NCI-H2029 (cell line): ENCODE measurements at regions not wholly inside any gene's neighbourhood (a gene's known extent, or its start where the extent isn't known, plus 50 kb on each side); places are given as distances from the start of the nearest gene placed in this dataset.
"Not testable (repeated sequence)": the region's sequence is repeated elsewhere in the genome, so short reads cannot be mapped to it uniquely, and the experiment has no call there.

Experiments
- DNase-seq: peaks from one replicate; lab custom pipeline; 2025; lab: John Stamatoyannopoulos, UW

DNA sequence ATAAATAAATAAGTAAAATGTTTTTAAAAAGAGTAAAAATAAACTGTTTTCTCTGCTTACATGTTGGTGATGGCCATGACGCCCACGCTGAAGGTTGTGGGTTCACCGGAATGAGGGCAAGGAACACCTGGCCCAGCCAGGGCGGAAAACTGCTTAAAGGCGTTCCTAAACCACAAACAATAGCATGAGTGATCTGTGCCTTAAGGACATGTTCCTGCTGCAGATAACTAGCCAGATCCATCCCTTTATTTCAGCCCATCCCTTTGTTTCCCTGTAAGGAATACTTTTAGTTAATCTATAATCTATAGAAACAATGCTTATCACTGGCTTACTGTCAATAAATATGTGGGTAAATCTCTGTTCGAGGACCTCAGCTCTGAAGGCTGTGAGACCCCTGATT is 63.3 kb upstream of the CEP78 start:
- DNase-seq, result not testable (repeated sequence)

DNA sequence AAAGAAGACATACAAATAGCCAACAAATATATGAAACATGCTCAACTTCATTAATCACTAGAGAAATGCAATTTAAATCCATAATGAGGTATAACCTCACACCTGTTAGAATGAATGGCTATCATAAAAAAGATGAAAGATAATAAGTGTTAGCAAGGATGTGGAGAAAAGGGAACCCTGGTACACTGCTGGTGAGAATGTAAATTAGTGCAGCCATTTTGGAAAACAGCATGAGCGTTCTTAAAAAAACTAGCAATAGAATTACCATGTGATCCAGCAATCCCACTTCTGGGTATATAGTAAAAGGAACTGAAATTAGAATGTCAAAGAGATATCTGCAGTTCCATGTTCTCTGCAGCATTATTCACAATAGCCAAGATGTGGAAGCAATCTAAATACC is 64.2 kb upstream of the CEP78 start:
- no peak for DNase-seq

DNA sequence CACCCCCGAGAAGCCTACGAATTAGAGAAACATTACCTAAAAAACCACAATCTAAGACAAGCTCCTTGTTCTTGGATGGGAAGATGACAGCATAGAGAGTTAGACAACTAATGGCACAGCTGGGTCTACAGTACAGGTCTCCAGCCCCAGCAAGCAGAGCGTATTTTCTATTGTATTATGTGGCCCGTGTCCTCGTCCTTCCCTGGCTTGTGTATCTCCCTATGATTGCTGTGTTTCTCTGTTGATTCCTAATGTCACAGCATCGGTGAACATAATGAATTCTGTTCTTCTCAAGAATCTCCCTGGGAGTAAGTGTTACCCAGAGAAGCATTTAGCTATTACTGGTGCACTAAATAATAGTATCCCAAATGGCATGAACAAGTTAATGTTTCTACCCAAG is 66.8 kb upstream of the CEP78 start:
- DNase-seq, result no peak

- peak; percentile 66 for DNase-seq
Measured at GRCh38 chr9:78167356-78167755, 68.5 kb upstream of the CEP78 start.

DNA sequence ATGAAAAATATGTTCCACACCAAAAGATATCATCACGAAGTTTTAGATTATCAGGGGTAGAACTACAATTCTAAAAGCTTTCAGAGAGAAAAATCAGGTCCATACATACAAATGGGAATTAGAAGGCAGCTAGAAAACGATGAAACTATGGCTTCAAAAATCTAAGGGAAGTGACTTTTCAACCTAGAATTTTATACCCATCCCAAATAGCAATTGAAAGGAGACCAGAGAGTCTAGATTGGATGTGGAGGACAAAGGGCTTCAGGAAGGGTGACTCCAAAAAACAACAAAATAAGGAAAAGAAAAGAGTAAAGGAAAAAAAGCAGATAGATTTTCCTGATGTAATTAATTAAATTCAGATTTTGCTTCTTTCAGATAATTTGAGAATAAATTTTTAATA is 72.0 kb upstream of the CEP78 start:
- no peak for DNase-seq

- no peak for DNase-seq
Measured at GRCh38 chr9:78158286-78158685, 77.6 kb upstream of the CEP78 start.

GRCh38 chr9:78150983-78151356 is 84.9 kb upstream of the CEP78 start:
- DNase-seq, result no peak

- no peak for DNase-seq
Measured at GRCh38 chr9:78150312-78150982, 85.4 kb upstream of the CEP78 start.

DNA sequence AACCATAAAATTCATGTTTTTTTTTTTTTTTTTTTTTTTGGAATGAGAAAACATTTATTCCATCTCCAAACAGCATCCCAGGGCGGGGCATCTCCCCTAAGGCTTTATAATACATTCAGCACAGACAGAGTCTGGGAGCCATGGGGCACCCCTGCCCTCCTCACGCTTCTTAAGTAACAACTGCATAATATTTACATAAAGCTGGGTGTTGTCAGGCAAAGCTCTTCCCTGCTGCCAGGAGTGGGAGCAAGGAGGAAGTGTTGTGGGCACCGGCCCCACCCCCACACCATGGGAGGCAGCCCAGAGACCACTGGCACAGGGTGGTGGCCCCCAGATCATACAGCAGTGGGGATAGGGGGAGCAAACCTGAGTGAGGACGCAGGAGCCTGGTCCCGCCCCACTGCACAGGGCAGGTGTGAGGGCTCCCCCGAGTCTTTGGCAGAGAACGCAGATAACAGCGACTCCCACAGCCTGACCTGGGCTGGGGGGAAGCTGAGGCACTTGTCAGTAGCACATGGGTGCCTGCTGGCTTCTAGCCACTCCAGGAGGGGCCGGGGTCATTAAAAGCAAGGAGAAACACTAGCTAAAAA is 86.1 kb upstream of the CEP78 start:
- peak; percentile 28 for DNase-seq

GRCh38 chr9:78146241-78146640 is 89.6 kb upstream of the CEP78 start:
- DNase-seq, result no peak

- DNase-seq, result no peak
Measured at GRCh38 chr9:78144663-78145377, 91.1 kb upstream of the CEP78 start.

DNA sequence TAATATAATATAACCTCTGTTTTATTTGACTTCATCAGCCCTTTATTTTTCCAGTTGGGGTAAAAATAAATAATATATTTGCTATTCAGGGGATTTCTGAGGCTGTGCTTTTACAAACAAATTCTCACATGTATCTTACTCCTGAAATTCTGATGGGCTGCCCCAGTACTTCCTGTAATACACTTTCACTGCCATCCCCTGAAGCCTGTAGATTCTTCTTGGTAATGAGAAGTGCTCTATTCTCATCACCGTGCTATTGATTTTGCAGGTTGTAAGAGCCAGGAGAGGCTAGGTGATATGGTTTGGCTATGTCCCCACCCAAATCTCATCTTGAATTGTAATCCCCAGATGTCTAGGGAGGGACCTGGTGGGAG is 91.9 kb upstream of the CEP78 start:
- no peak for DNase-seq

GRCh38 chr9:78143281-78144007 is 92.4 kb upstream of the CEP78 start:
- no peak for DNase-seq

DNA sequence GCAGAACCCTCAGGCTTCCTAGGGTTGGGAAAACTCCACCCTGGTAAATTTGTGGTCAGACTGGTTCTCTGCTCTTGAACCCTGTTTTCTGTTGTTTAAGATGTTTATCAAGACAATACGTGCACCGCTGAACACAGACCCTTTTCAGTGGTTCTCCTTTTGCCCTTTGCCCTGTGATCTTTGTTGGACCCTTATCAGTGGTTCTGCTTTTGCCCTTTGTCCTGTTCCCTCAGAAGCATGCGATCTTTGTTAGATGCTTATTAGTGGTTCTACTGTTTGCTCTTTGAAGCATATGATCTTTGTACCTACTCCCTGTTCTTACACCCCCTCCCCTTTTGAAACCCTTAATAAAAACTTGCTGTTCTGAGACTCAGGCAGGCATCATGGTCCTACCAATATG is 93.6 kb upstream of the CEP78 start:
- DNase-seq, result not testable (repeated sequence)

- no peak for DNase-seq
Measured at GRCh38 chr9:78133751-78134150, 102.1 kb upstream of the CEP78 start.

DNA sequence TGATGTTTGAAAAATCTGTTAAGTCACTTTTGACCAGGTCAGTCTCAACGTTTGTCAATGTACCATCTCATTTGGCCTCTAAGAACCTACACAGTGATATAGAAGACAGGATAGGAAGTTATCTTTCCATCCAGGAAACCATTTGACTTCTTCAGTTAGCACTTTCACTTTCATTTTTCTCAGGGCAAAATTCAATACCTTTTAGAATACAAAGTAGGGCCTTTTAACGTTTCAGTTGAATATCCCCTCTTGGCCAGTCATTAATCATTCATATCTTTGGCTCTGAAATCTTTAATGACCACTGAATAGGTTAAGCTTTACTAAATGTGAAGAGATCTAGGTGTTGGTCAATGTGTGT is 101.1 kb upstream of the GNAQ start:
- peak; percentile 32 for DNase-seq

- no peak for DNase-seq
Measured at GRCh38 chr9:78131969-78132700, 100.5 kb upstream of the GNAQ start.

DNA sequence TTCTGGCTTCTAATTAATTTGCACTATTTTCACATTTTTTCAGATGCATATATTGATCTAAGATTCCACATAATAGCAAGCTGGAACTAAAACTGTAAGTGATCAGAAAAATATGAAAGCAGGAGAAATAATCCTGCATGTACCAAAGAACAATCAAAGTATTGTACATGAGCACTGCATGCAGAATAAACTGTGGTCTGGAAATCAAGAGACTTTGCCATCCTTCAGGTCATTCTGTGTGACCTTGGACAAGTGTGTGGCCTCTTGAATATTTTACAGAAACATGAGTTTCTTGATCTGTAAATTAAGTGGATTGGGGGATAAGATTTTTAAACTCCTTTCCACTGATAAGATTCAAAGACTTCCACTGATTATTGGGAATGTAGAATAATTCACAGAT is 99.2 kb upstream of the GNAQ start:
- no peak for DNase-seq

GRCh38 chr9:78130004-78130403 is 98.4 kb upstream of the GNAQ start:
- DNase-seq, result peak; percentile 46

- DNase-seq, result no peak
Measured at GRCh38 chr9:78127279-78128225, 95.9 kb upstream of the GNAQ start.

- no peak for DNase-seq
Measured at GRCh38 chr9:78123808-78124207, 92.2 kb upstream of the GNAQ start.
